Naive thymus-derived CD4-positive, alpha-beta T cell (primary cell): ENCODE measurements at regions not wholly inside any gene's neighbourhood (a gene's known extent, or its start where the extent isn't known, plus 50 kb on each side); places are given as distances from the start of the nearest gene placed in this dataset.
A peak's percentile ranks its signal among the peaks of the same experiment; 100 is the strongest.

ENCODE experiments used
- ATAC-seq: fragments of 150-1000 bp; cut with Tn5 transposase; 2 replicates; pipeline ENCODE4 v1.10.0; 2021; ENCODE audit warnings: mild to moderate bottlenecking, moderate library complexity
- CTCF ChIA-PET: fragments of 350-600 bp; sonication (Branson Sonifier 250); formaldehyde crosslinking; loops from one replicate; lab custom pipeline; 2021; ENCODE audit warnings: antibody characterized with exemption; lab: Charles Lee
- POLR2A ChIA-PET: fragments of 350-600 bp; sonication (Branson Sonifier 250); formaldehyde crosslinking; loops from one replicate; lab custom pipeline; 2021; ENCODE audit warnings: antibody characterized with exemption, inconsistent platforms; lab: Charles Lee
- DNase-seq, 9 donors: peaks; one replicate each; pipeline versions ENCODE4 v3.0.0 to v3.0.0-alpha.2; 2020 to 2022; ENCODE audit warnings: mixed read lengths in 1 of 9
- H3K27ac ChIP-seq: one replicate; pipeline ENCODE4 v1.7.0; 2013; ENCODE audit warnings: mild to moderate bottlenecking, low read depth, low read length, moderate library complexity
- H3K27me3 ChIP-seq, 2 donors: one replicate each; pipeline ENCODE4 v1.7.0; 2013; ENCODE audit warnings: low read length in 2 of 2, mild to moderate bottlenecking in 2 of 2, moderate library complexity in 2 of 2; ENCODE audit not compliant: control insufficient read depth in 2 of 2, insufficient read depth in 2 of 2
- H3K36me3 ChIP-seq, 3 experiments: 1 replicate in 2 of 3; 2 replicates in 1 of 3; pipeline ENCODE4 v1.7.0; 2013; ENCODE audit warnings: low read length in 3 of 3, mild to moderate bottlenecking in 3 of 3, moderate library complexity in 1 of 3; ENCODE audit not compliant: insufficient read depth in 3 of 3, control insufficient read depth in 2 of 3
- H3K4me1 ChIP-seq, 2 donors: one replicate each; pipeline ENCODE4 v1.7.0; 2013; ENCODE audit warnings: low read length in 2 of 2, mild to moderate bottlenecking in 2 of 2, moderate library complexity in 1 of 2; ENCODE audit not compliant: control insufficient read depth in 2 of 2, insufficient read depth in 2 of 2
- H3K4me3 ChIP-seq: 2 replicates; pipeline ENCODE4 v1.7.0; 2013; ENCODE audit warnings: mild to moderate bottlenecking, low read length
- H3K9me3 ChIP-seq, 3 experiments: 1 replicate in 2 of 3; 2 replicates in 1 of 3; pipeline ENCODE4 v1.7.0; 2013; ENCODE audit warnings: low read length in 3 of 3; ENCODE audit not compliant: control insufficient read depth in 2 of 3
- H3K27ac Mint-ChIP-seq, 9 donors: one replicate each; pipeline ENCODE4 v1.8.0; 2020 to 2022; ENCODE audit warnings: mixed read lengths in 9 of 9, mild to moderate bottlenecking in 8 of 9, moderate library complexity in 5 of 9, inconsistent platforms in 2 of 9
- H3K27me3 Mint-ChIP-seq, 5 donors: one replicate each; pipeline ENCODE4 v1.8.0; 2021 to 2022; ENCODE audit warnings: mixed read lengths in 5 of 5, mild to moderate bottlenecking in 1 of 5
- H3K36me3 Mint-ChIP-seq, 5 donors: one replicate each; pipeline ENCODE4 v1.8.0; 2020 to 2022; ENCODE audit warnings: mixed read lengths in 5 of 5, mild to moderate bottlenecking in 3 of 5, inconsistent platforms in 1 of 5
- H3K4me1 Mint-ChIP-seq, 7 donors: one replicate each; pipeline ENCODE4 v1.8.0; 2020 to 2022; ENCODE audit warnings: mixed read lengths in 7 of 7, mild to moderate bottlenecking in 3 of 7, inconsistent platforms in 1 of 7
- H3K4me3 Mint-ChIP-seq, 10 donors: one replicate each; pipeline ENCODE4 v1.8.0; 2020 to 2022; ENCODE audit warnings: mild to moderate bottlenecking in 10 of 10, mixed read lengths in 10 of 10, moderate library complexity in 6 of 10, inconsistent platforms in 2 of 10
- H3K9me3 Mint-ChIP-seq, 11 donors: one replicate each; pipeline ENCODE4 v1.8.0; 2020 to 2022; ENCODE audit warnings: mixed read lengths in 11 of 11, mild to moderate bottlenecking in 4 of 11, inconsistent platforms in 1 of 11, moderate library complexity in 1 of 11
- intact Hi-C, 2 donors: fragments of 100-400 bp; cut with micrococcal nuclease; formaldehyde crosslinking; loops; one replicate each; pipeline ENCODE4 v1.15.1; 2023

- H3K36me3 ChIP-seq = no peaks in the 10 kb centered on the region
- H3K9me3 ChIP-seq = no peaks in the 10 kb centered on the region
- CTCF ChIA-PET = no interaction called here
- no peaks in the 10 kb centered on the region for H3K36me3 Mint-ChIP-seq
- no peak overlapping the region for H3K4me3 ChIP-seq
- peaks cover 0 to 9% (median 0%) of the 10 kb centered on the region in 5 donors for H3K27me3 Mint-ChIP-seq
- POLR2A ChIA-PET = no interaction called here
- intact Hi-C loops = no loop called here
- no peak overlapping the region for H3K27ac ChIP-seq
- ATAC-seq (no peak), DNase-seq (peak in 2 of 9 donors; percentile 1 to 22)
- peaks cover 0 to 4% (median 0%) of the 10 kb centered on the region in 11 donors for H3K9me3 Mint-ChIP-seq
- no peak overlapping the region for H3K27ac Mint-ChIP-seq
- peaks cover 0 to 12% (median 4%) of the 10 kb centered on the region in 7 donors for H3K4me1 Mint-ChIP-seq
- H3K4me3 Mint-ChIP-seq = no peak overlapping the region
- no peaks in the 10 kb centered on the region for H3K4me1 ChIP-seq
- H3K27me3 ChIP-seq = no peaks in the 10 kb centered on the region
Measured at GRCh38 chr18:38611036-38611964, 1045.7 kb upstream of the CELF4 start.

DNA sequence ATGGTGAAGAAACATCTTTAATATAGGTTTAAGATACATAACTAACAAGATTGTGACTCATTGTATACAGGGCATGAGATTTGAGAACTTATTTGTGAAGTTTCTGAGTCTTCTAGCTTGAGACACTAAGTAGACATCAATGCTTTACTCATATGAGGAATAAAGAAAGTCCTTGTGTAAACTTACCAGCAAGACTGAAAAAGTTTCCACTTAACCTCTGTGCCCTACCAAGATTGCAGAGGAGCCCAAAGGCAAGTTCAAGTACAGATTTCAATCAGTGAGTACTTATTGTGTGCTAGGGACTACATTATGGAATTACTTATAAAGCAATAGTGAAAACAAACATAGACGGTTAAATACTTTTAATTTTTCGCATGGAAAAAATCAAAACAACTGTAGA, 1041.2 kb upstream of the CELF4 start:
- H3K4me3 ChIP-seq = no peak overlapping the region
- DNase-seq = no peak
- intact Hi-C loops = loop anchor here in 1 of 2 donors (2.0 kb wide), 1 partner anchor 30 kb away; no protein-coding TSS in a partner anchor
- no peak overlapping the region for H3K27ac ChIP-seq
- Mint-ChIP-seq H3K4me1 (peaks cover 0 to 12% (median 4%) of the 10 kb centered on the region in 7 donors), H3K27me3 (no peaks in the 10 kb centered on the region), H3K4me3 (no peak overlapping the region), H3K36me3 (no peaks in the 10 kb centered on the region), H3K9me3 (peaks cover 0 to 2% (median 0%) of the 10 kb centered on the region in 11 donors), H3K27ac (no peak overlapping the region)
- POLR2A ChIA-PET = no interaction called here
- no peaks in the 10 kb centered on the region for H3K9me3 ChIP-seq
- CTCF ChIA-PET = no interaction called here
- no peak for ATAC-seq
- H3K36me3 ChIP-seq = no peaks in the 10 kb centered on the region
- H3K27me3 ChIP-seq = no peaks in the 10 kb centered on the region
- H3K4me1 ChIP-seq = no peaks in the 10 kb centered on the region

DNA sequence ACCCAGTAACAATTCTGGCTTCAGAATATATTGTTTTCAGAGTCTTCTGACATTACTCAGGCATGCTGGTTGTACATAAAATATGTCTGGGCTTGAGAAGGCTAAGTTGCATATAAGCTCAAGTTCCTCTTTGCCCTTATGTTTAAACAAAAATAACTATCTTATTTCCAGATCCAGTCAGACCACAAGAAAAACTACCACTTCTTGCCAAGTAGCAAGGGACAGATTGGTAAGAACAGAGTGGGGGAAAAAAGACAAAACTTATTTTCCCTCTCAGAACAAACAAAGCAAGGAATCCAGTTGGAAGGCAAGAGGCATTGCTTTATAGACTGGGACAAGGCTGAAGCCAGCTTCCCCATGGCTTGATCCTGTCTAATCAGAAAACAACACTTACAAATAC, 1036.7 kb upstream of the CELF4 start:
- POLR2A ChIA-PET = no interaction called here
- ATAC-seq (no peak), DNase-seq (no peak)
- Histone ChIP-seq H3K36me3 (no peaks in the 10 kb centered on the region), H3K4me3 (no peak overlapping the region), H3K9me3 (no peaks in the 10 kb centered on the region), H3K27ac (no peak overlapping the region), H3K27me3 (no peaks in the 10 kb centered on the region), H3K4me1 (no peaks in the 10 kb centered on the region)
- Mint-ChIP-seq H3K27me3 (no peaks in the 10 kb centered on the region), H3K9me3 (no peaks in the 10 kb centered on the region), H3K27ac (no peak overlapping the region), H3K36me3 (no peaks in the 10 kb centered on the region), H3K4me3 (no peak overlapping the region), H3K4me1 (no peaks in the 10 kb centered on the region)
- CTCF ChIA-PET = no interaction called here
- intact Hi-C loops = no loop called here

DNA sequence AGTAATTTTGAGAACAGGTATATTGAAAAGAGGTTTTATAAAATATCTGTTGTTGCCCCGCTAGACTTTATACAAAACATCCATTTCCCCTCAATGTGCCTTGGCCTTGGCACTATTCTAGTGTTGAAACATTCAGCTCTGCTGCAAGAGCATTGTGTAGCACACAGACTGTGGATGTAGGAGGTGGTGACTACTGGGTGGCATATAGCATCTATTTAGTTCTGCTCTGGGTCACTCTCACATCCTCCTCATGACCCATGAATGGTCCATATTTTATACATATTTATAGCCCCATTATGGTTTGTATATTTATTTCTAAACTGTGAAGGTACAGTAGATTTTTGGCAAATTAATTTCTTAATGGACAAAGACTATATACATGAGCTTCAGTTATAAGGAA, 1022.0 kb upstream of the CELF4 start:
- Mint-ChIP-seq H3K27me3 (no peaks in the 10 kb centered on the region), H3K27ac (no peak overlapping the region), H3K36me3 (no peaks in the 10 kb centered on the region), H3K4me3 (no peak overlapping the region), H3K9me3 (peaks cover 0 to 2% (median 0%) of the 10 kb centered on the region in 11 donors), H3K4me1 (no peaks in the 10 kb centered on the region)
- DNase-seq = no peak
- Histone ChIP-seq H3K4me3 (no peak overlapping the region), H3K27me3 (no peaks in the 10 kb centered on the region), H3K4me1 (no peaks in the 10 kb centered on the region), H3K27ac (no peak overlapping the region), H3K9me3 (no peaks in the 10 kb centered on the region), H3K36me3 (no peaks in the 10 kb centered on the region)
- CTCF ChIA-PET = no interaction called here
- no peak for ATAC-seq
- intact Hi-C loops = no loop called here
- POLR2A ChIA-PET = no interaction called here

- ChIA-PET CTCF (no interaction called here), POLR2A (no interaction called here)
- Mint-ChIP-seq H3K4me3 (no peak overlapping the region), H3K9me3 (peaks cover 0 to 4% (median 0%) of the 10 kb centered on the region in 11 donors), H3K27ac (no peak overlapping the region), H3K36me3 (no peaks in the 10 kb centered on the region), H3K4me1 (peaks cover 0 to 7% (median 6%) of the 10 kb centered on the region in 7 donors), H3K27me3 (no peaks in the 10 kb centered on the region)
- H3K36me3 ChIP-seq = no peaks in the 10 kb centered on the region
- no peak for DNase-seq
- ATAC-seq = no peak
- no peaks in the 10 kb centered on the region for H3K9me3 ChIP-seq
- H3K27ac ChIP-seq = no peak overlapping the region
- no peaks in the 10 kb centered on the region for H3K4me1 ChIP-seq
- no peaks in the 10 kb centered on the region for H3K27me3 ChIP-seq
- intact Hi-C loops = no loop called here
- no peak overlapping the region for H3K4me3 ChIP-seq
Measured at GRCh38 chr18:38586327-38586726, 1020.7 kb upstream of the CELF4 start.

GRCh38 chr18:38579764-38580163, 1014.2 kb upstream of the CELF4 start:
- intact Hi-C loops = no loop called here
- CTCF ChIA-PET = no interaction called here
- ATAC-seq = no peak

More at GRCh38 chr18:38579764-38580163, 1014.2 kb upstream of the CELF4 start:
- no peaks in the 10 kb centered on the region for H3K36me3 ChIP-seq
- H3K27ac ChIP-seq = no peak overlapping the region
- Mint-ChIP-seq H3K36me3 (peaks cover 0 to 6% (median 0%) of the 10 kb centered on the region in 5 donors), H3K9me3 (peaks cover 0 to 4% (median 0%) of the 10 kb centered on the region in 11 donors), H3K27me3 (no peaks in the 10 kb centered on the region), H3K4me3 (peak overlapping the region in 1 of 10 donors; percentile 3), H3K4me1 (peaks cover 17 to 60% (median 51%) of the 10 kb centered on the region in 7 donors), H3K27ac (peak overlapping the region in 1 of 9 donors; percentile 56)
- no peak for DNase-seq
- POLR2A ChIA-PET = no interaction called here
- no peak overlapping the region for H3K4me3 ChIP-seq
- H3K4me1 ChIP-seq = peaks cover 0 to 33% of the 10 kb centered on the region in 2 donors
- H3K9me3 ChIP-seq = no peaks in the 10 kb centered on the region
- no peaks in the 10 kb centered on the region for H3K27me3 ChIP-seq
